Activated naive CD4-positive, alpha-beta T cell (primary cell): ENCODE measurements at regions not wholly inside any gene's neighbourhood (a gene's known extent, or its start where the extent isn't known, plus 50 kb on each side); places are given as distances from the start of the nearest gene placed in this dataset.
"Not testable (repeated sequence)": the region's sequence is repeated elsewhere in the genome, so short reads cannot be mapped to it uniquely, and the experiment has no call there.

ENCODE experiments used
- DNase-seq, 4 experiments: peaks; one replicate each; lab custom pipeline; 2025; lab: John Stamatoyannopoulos, UW

- DNase-seq, result no peak
Measured at GRCh38 chr1:20432341-20432740, 53.7 kb downstream of the CAMK2N1 start.

- DNase-seq, result no peak
Measured at GRCh38 chr1:20431176-20431460, 54.9 kb downstream of the CAMK2N1 start.

- DNase-seq, result peak in 2 of 4 experiments; percentile 3 to 18
Measured at GRCh38 chr1:20430355-20431175, 55.4 kb downstream of the CAMK2N1 start.

- DNase-seq, result no peak
Measured at GRCh38 chr1:20429296-20429695, 56.7 kb downstream of the CAMK2N1 start.

- DNase-seq, result no peak
Measured at GRCh38 chr1:20428841-20429240, 57.2 kb downstream of the CAMK2N1 start.

- DNase-seq, result no peak
Measured at GRCh38 chr1:20426923-20427322, 59.1 kb downstream of the CAMK2N1 start.

GRCh38 chr1:20426371-20426770 lies 59.6 kb downstream of the CAMK2N1 start:
- no peak for DNase-seq

GRCh38 chr1:20425622-20426021 lies 60.4 kb downstream of the CAMK2N1 start:
- no peak for DNase-seq

- no peak for DNase-seq
Measured at GRCh38 chr1:20423169-20423795, 62.7 kb downstream of the CAMK2N1 start.

GRCh38 chr1:20421441-20421840 lies 64.6 kb downstream of the CAMK2N1 start:
- no peak for DNase-seq

GRCh38 chr1:20417581-20417980 lies 68.4 kb downstream of the CAMK2N1 start:
- DNase-seq, result no peak

GRCh38 chr1:20416706-20417105 lies 69.3 kb downstream of the CAMK2N1 start:
- no peak for DNase-seq

- no peak for DNase-seq
Measured at GRCh38 chr1:20413776-20414140, 72.3 kb downstream of the CAMK2N1 start.

- no peak for DNase-seq
Measured at GRCh38 chr1:20413136-20413775, 72.8 kb downstream of the CAMK2N1 start.

- no peak for DNase-seq
Measured at GRCh38 chr1:20411196-20411980, 74.6 kb downstream of the CAMK2N1 start.

GRCh38 chr1:20410503-20410902 lies 75.5 kb downstream of the CAMK2N1 start:
- no peak for DNase-seq

GRCh38 chr1:20409971-20410370 lies 76.0 kb downstream of the CAMK2N1 start:
- DNase-seq, result no peak

- DNase-seq, result no peak
Measured at GRCh38 chr1:20409012-20409411, 77.0 kb downstream of the CAMK2N1 start.

- DNase-seq, result not testable (repeated sequence)
Measured at GRCh38 chr1:20408133-20408650, 77.8 kb downstream of the CAMK2N1 start.

- DNase-seq, result no peak
Measured at GRCh38 chr1:20405893-20406604, 80.0 kb downstream of the CAMK2N1 start.

GRCh38 chr1:20405051-20405754 lies 80.8 kb downstream of the CAMK2N1 start:
- DNase-seq, result no peak
